ENCODE measurements at regions not wholly inside any gene's neighbourhood (a gene's known extent, or its start where the extent isn't known, plus 50 kb on each side); places are given as distances from the start of the nearest gene placed in this dataset.

GRCh38 chr1:108047085-108047484, 82.1 kb upstream of the VAV3 start:
- no peak for TF ChIP-seq CTCF (IDR thresholded peaks at IDR 0.05; ENCODE audit: insufficient read depth, low read depth, low read length)
- no peak overlapping the region for H3K4me3 ChIP-seq (ENCODE audit: low read depth, low read length)
- DNase-seq (ENCODE audit: low read depth): no peak

GRCh38 chr1:108046026-108046425, 81.0 kb upstream of the VAV3 start:
- no peak overlapping the region for H3K4me3 ChIP-seq (ENCODE audit: low read depth, low read length)
- no peak for DNase-seq (ENCODE audit: low read depth)
- TF ChIP-seq CTCF (IDR thresholded peaks at IDR 0.05; ENCODE audit: insufficient read depth, low read depth, low read length): no peak

- no peak for TF ChIP-seq CTCF (IDR thresholded peaks at IDR 0.05; ENCODE audit: insufficient read depth, low read depth, low read length)
- no peak overlapping the region for H3K4me3 ChIP-seq (ENCODE audit: low read depth, low read length)
- no peak for DNase-seq (ENCODE audit: low read depth)
Observed at GRCh38 chr1:108045460-108045859, 80.5 kb upstream of the VAV3 start.

GRCh38 chr1:108044318-108044717, 79.3 kb upstream of the VAV3 start:
- H3K4me3 ChIP-seq (ENCODE audit: low read depth, low read length): no peak overlapping the region
- no peak for DNase-seq (ENCODE audit: low read depth)
- no peak for TF ChIP-seq CTCF (IDR thresholded peaks at IDR 0.05; ENCODE audit: insufficient read depth, low read depth, low read length)

GRCh38 chr1:108043707-108044106, 78.7 kb upstream of the VAV3 start:
- DNase-seq (ENCODE audit: low read depth): no peak
- no peak overlapping the region for H3K4me3 ChIP-seq (ENCODE audit: low read depth, low read length)
- no peak for TF ChIP-seq CTCF (IDR thresholded peaks at IDR 0.05; ENCODE audit: insufficient read depth, low read depth, low read length)

GRCh38 chr1:108042610-108043009, 77.6 kb upstream of the VAV3 start:
- no peak for TF ChIP-seq CTCF (IDR thresholded peaks at IDR 0.05; ENCODE audit: insufficient read depth, low read depth, low read length)
- no peak overlapping the region for H3K4me3 ChIP-seq (ENCODE audit: low read depth, low read length)
- no peak for DNase-seq (ENCODE audit: low read depth)

GRCh38 chr1:108041360-108042142, 76.6 kb upstream of the VAV3 start:
- TF ChIP-seq CTCF (IDR thresholded peaks at IDR 0.05; ENCODE audit: insufficient read depth, low read depth, low read length): no peak
- peak; percentile 20 for DNase-seq (ENCODE audit: low read depth)
- no peak overlapping the region for H3K4me3 ChIP-seq (ENCODE audit: low read depth, low read length)
